Neural cell (in vitro differentiated cells): ENCODE measurements at regions not wholly inside any gene's neighbourhood (a gene's known extent, or its start where the extent isn't known, plus 50 kb on each side); places are given as distances from the start of the nearest gene placed in this dataset.

Source experiments
- H2AFZ ChIP-seq: fragments of 200-600, 300-800 bp; sonication (generic), shearing (Covaris generic); 2 replicates; pipeline ENCODE4 v1.6.0; 2014; ENCODE audit warnings: low read depth, mild to moderate bottlenecking, antibody characterized with exemption, low read length, moderate library complexity
- H3F3A ChIP-seq: fragments of 200-600 bp; shearing (Covaris generic); 2 replicates; pipeline ENCODE4 v1.6.1; 2016; ENCODE audit warnings: mild to moderate bottlenecking, moderate library complexity, mixed read lengths, antibody characterized with exemption, low read length; ENCODE audit not compliant: insufficient read depth, poor library complexity, severe bottlenecking
- H3K27ac ChIP-seq: fragments of 200-600, 300-800 bp; sonication (generic), shearing (Covaris generic); 2 replicates; pipeline ENCODE4 v1.5.1; 2014; ENCODE audit warnings: mild to moderate bottlenecking, low read length, moderate library complexity
- H3K27me3 ChIP-seq: fragments of 300-800, 200-600 bp; sonication (generic), shearing (Covaris generic); 2 replicates; pipeline ENCODE4 v1.6.0; 2014; ENCODE audit warnings: mild to moderate bottlenecking, low read depth, low read length, moderate library complexity; ENCODE audit not compliant: insufficient read depth
- H3K36me3 ChIP-seq: fragments of 300-800, 200-600 bp; sonication (generic), shearing (Covaris generic); 2 replicates; pipeline ENCODE4 v1.5.1; 2014; ENCODE audit warnings: mild to moderate bottlenecking, antibody characterized with exemption, low read length, moderate library complexity; ENCODE audit not compliant: insufficient read depth
- H3K4me2 ChIP-seq: fragments of 300-800, 200-600 bp; sonication (generic), shearing (Covaris generic); 2 replicates; pipeline ENCODE4 v1.6.0; 2014; ENCODE audit warnings: mild to moderate bottlenecking, low read length
- H3K4me3 ChIP-seq: fragments of 300-800, 200-600 bp; sonication (generic), shearing (Covaris generic); 2 replicates; pipeline ENCODE4 v1.5.1; 2014; ENCODE audit warnings: mild to moderate bottlenecking, low read length, moderate library complexity
- H3K79me2 ChIP-seq: fragments of 200-600 bp; shearing (Covaris generic); replicated peaks from 2 replicates; pipeline ENCODE4 v1.6.0; 2014; ENCODE audit warnings: mild to moderate bottlenecking, low read length, moderate library complexity; ENCODE audit not compliant: insufficient read depth
- H3K9ac ChIP-seq: fragments of 300-800, 200-600 bp; sonication (generic), shearing (Covaris generic); 2 replicates; pipeline ENCODE4 v1.6.1; 2016; ENCODE audit warnings: mild to moderate bottlenecking, low read length, mixed read lengths
- H3K9me2 ChIP-seq: fragments of 200-600 bp; shearing (Covaris generic); 2 replicates; pipeline ENCODE4 v1.6.1; 2016; ENCODE audit warnings: mild to moderate bottlenecking, low read length, mixed read lengths; ENCODE audit not compliant: insufficient read depth
- H3K9me3 ChIP-seq: fragments of 200-600, 300-800 bp; sonication (generic), shearing (Covaris generic); 2 replicates; pipeline ENCODE4 v1.6.1; 2016; ENCODE audit warnings: mild to moderate bottlenecking, mixed run types, low read length, moderate library complexity, mixed read lengths
- H4K20me1 ChIP-seq: fragments of 200-600 bp; shearing (Covaris generic); 2 replicates; pipeline ENCODE4 v1.6.1; 2016; ENCODE audit warnings: mild to moderate bottlenecking, mixed run types; ENCODE audit not compliant: insufficient read depth
- CTCF ChIP-seq: fragments of 450-650 bp; IDR thresholded peaks from 2 replicates; pipeline ENCODE4 v1.5.1; 2014; ENCODE audit warnings: antibody characterized with exemption, mild to moderate bottlenecking, moderate library complexity; ENCODE audit not compliant: poor library complexity, severe bottlenecking
- EP300 ChIP-seq: fragments of 450-650 bp; conservative IDR thresholded peaks from 2 replicates; pipeline ENCODE4 v1.6.1; 2014; ENCODE audit warnings: antibody characterized with exemption, mild to moderate bottlenecking, moderate library complexity; ENCODE audit not compliant: poor library complexity, severe bottlenecking
- EZH2 ChIP-seq: fragments of 200-600, 300-800 bp; shearing (Covaris generic), sonication (generic); IDR thresholded peaks from 2 replicates; pipeline ENCODE4 v1.6.1; 2014; ENCODE audit warnings: antibody characterized with exemption, low read length, borderline replicate concordance, mild to moderate bottlenecking; ENCODE audit not compliant: insufficient read depth, poor library complexity, severe bottlenecking
- MXI1 ChIP-seq: fragments of 450-650 bp; conservative IDR thresholded peaks from 2 replicates; pipeline ENCODE4 v1.6.1; 2014; ENCODE audit warnings: antibody characterized with exemption, mild to moderate bottlenecking; ENCODE audit not compliant: poor library complexity, severe bottlenecking
- POLR2AphosphoS5 ChIP-seq: IDR thresholded peaks from 2 replicates; pipeline ENCODE4 v1.6.1; 2012
- RAD21 ChIP-seq: fragments of 450-650 bp; conservative IDR thresholded peaks from 2 replicates; pipeline ENCODE4 v1.6.1; 2014; ENCODE audit warnings: antibody characterized with exemption, mild to moderate bottlenecking, moderate library complexity
- REST ChIP-seq: IDR thresholded peaks from 2 replicates; pipeline ENCODE4 v1.6.1; 2012; ENCODE audit warnings: borderline replicate concordance
- SMC3 ChIP-seq: fragments of 450-650 bp; conservative IDR thresholded peaks from 2 replicates; pipeline ENCODE4 v1.6.1; 2014; ENCODE audit warnings: antibody characterized with exemption, mild to moderate bottlenecking, moderate library complexity; ENCODE audit not compliant: poor library complexity
- TAF1 ChIP-seq: IDR thresholded peaks from 2 replicates; pipeline ENCODE4 v1.6.1; 2012; ENCODE audit warnings: low read depth

- Histone ChIP-seq H3F3A (no peaks in the 10 kb centered on the region), H3K9me2 (no peaks in the 10 kb centered on the region), H3K36me3 (no peaks in the 10 kb centered on the region), H3K27ac (no peak overlapping the region), H3K4me2 (no peak overlapping the region), H3K79me2 (no peaks in the 10 kb centered on the region), H3K9me3 (no peaks in the 10 kb centered on the region), H2AFZ (no peak overlapping the region), H4K20me1 (no peaks in the 10 kb centered on the region), H3K27me3 (no peaks in the 10 kb centered on the region), H3K4me3 (no peak overlapping the region), H3K9ac (no peak overlapping the region)
- TF ChIP-seq REST (no peak), CTCF (no peak), TAF1 (no peak), EZH2 (no peak), EP300 (no peak), MXI1 (no peak), SMC3 (no peak), POLR2AphosphoS5 (no peak), RAD21 (no peak)
Measured at GRCh38 chr3:147299656-147300055, 106.7 kb downstream of the ZIC4 start.

GRCh38 chr3:147298511-147298982, 107.8 kb downstream of the ZIC4 start:
- Histone ChIP-seq H3K9me2 (no peaks in the 10 kb centered on the region), H3K27me3 (no peaks in the 10 kb centered on the region), H3K9me3 (no peaks in the 10 kb centered on the region), H3K79me2 (no peaks in the 10 kb centered on the region), H3K36me3 (no peaks in the 10 kb centered on the region), H3K4me3 (no peak overlapping the region), H3F3A (no peaks in the 10 kb centered on the region), H3K9ac (no peak overlapping the region), H4K20me1 (no peaks in the 10 kb centered on the region), H3K4me2 (no peak overlapping the region), H3K27ac (no peak overlapping the region), H2AFZ (no peak overlapping the region)
- TF ChIP-seq EZH2, result no peak
- no peak for TF ChIP-seq RAD21
